ENCODE measurements at regions not wholly inside any gene's neighbourhood (a gene's known extent, or its start where the extent isn't known, plus 50 kb on each side); places are given as distances from the start of the nearest gene placed in this dataset.

DNA sequence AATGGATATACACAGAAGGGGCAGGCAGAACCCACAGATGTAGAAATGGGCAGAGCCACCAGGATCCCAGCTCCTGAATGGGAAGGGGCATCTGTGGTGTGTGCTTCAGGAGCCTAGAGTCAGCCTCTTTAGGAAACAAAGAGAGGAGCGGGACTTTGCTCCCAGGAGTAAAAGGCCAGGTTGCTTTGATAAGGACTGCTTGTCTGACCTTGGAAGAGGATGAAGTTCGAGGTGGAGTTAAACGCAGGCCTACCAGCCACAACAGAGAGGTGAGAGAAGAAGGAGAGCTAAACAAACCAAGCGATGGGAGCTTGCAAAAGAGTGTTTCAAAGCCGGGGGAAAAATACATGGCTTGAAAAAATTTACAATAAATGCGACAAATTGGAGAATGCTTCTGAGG is 49.9 kb upstream of the TMPRSS2 start:
- H3K9me3 Mint-ChIP-seq (ENCODE audit: unreplicated experiment): no peaks in the 10 kb centered on the region
- no peak overlapping the region for H3K27ac Mint-ChIP-seq (ENCODE audit: low read depth, unreplicated experiment)
- intact Hi-C loops (cut with micrococcal nuclease): no loop called here
- no peaks in the 10 kb centered on the region for H3K36me3 Mint-ChIP-seq (ENCODE audit: insufficient read depth, unreplicated experiment)
- ChIA-PET CTCF (no interaction called here), POLR2A (no interaction called here)
- TF ChIP-seq, protein P1, sequence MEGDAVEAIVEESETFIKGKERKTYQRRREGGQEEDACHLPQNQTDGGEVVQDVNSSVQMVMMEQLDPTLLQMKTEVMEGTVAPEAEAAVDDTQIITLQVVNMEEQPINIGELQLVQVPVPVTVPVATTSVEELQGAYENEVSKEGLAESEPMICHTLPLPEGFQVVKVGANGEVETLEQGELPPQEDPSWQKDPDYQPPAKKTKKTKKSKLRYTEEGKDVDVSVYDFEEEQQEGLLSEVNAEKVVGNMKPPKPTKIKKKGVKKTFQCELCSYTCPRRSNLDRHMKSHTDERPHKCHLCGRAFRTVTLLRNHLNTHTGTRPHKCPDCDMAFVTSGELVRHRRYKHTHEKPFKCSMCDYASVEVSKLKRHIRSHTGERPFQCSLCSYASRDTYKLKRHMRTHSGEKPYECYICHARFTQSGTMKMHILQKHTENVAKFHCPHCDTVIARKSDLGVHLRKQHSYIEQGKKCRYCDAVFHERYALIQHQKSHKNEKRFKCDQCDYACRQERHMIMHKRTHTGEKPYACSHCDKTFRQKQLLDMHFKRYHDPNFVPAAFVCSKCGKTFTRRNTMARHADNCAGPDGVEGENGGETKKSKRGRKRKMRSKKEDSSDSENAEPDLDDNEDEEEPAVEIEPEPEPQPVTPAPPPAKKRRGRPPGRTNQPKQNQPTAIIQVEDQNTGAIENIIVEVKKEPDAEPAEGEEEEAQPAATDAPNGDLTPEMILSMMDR (IDR thresholded peaks at IDR 0.05; ENCODE audit: unreplicated experiment): no peak
- DNase-seq (ENCODE audit: unreplicated experiment): no peak
- no peak overlapping the region for H3K4me3 Mint-ChIP-seq (ENCODE audit: unreplicated experiment)
- BruUV-seq (replicated peaks): no TSS peak
- H3K27me3 Mint-ChIP-seq (ENCODE audit: insufficient read depth, unreplicated experiment): peaks cover 16% of the 10 kb centered on the region
- no peaks in the 10 kb centered on the region for H3K4me1 Mint-ChIP-seq (ENCODE audit: insufficient read depth, unreplicated experiment)
